ENCODE measurements at regions not wholly inside any gene's neighbourhood (a gene's known extent, or its start where the extent isn't known, plus 50 kb on each side); places are given as distances from the start of the nearest gene placed in this dataset.
"Not testable (repeated sequence)": the region's sequence is repeated elsewhere in the genome, so short reads cannot be mapped to it uniquely, and the experiment has no call there.

DNA sequence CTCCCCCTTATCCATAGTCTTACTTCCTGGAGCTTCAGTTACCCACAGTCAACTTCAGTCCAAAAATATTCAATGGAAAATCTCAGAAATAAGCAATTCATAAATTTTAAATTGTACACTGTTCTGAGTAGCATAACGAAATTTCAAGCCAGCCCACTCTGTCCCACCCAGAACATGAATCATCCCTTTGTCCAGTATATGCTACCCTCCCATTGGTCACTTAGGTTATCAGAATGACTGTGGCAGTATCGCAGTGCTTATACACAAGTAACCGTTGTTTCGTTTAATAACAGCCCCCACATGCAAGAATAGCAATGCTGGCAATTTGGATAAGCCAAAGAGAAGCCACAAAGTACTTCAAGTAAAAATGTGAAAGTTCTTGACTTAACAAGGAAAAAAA is 325.3 kb upstream of the ADAMTS9 start:
- DNase-seq (ENCODE audit: extremely low spot score, unreplicated experiment), result no peak
- H3K4me1 Mint-ChIP-seq (ENCODE audit: unreplicated experiment), result no peaks in the 10 kb centered on the region
- no peak overlapping the region for H3K4me3 Mint-ChIP-seq (ENCODE audit: unreplicated experiment)
- H3K27me3 Mint-ChIP-seq (ENCODE audit: unreplicated experiment), result no peaks in the 10 kb centered on the region
- H3K9me3 Mint-ChIP-seq (ENCODE audit: unreplicated experiment), result peaks cover 5% of the 10 kb centered on the region
- no peak for TF ChIP-seq CTCF (IDR thresholded peaks at IDR 0.05)
- no peak overlapping the region for H3K27ac Mint-ChIP-seq (ENCODE audit: unreplicated experiment)
- no peaks in the 10 kb centered on the region for H3K36me3 Mint-ChIP-seq (ENCODE audit: unreplicated experiment)

GRCh38 chr3:65006300-65006739 is 318.5 kb upstream of the ADAMTS9 start:
- H3K27ac Mint-ChIP-seq (ENCODE audit: unreplicated experiment), result peak overlapping the region; percentile 21
- peaks cover 22% of the 10 kb centered on the region for H3K4me1 Mint-ChIP-seq (ENCODE audit: unreplicated experiment)
- DNase-seq (ENCODE audit: extremely low spot score, unreplicated experiment), result no peak
- H3K27me3 Mint-ChIP-seq (ENCODE audit: unreplicated experiment), result no peaks in the 10 kb centered on the region
- H3K4me3 Mint-ChIP-seq (ENCODE audit: unreplicated experiment), result no peak overlapping the region
- no peaks in the 10 kb centered on the region for H3K36me3 Mint-ChIP-seq (ENCODE audit: unreplicated experiment)
- H3K9me3 Mint-ChIP-seq (ENCODE audit: unreplicated experiment), result no peaks in the 10 kb centered on the region
- no peak for TF ChIP-seq CTCF (IDR thresholded peaks at IDR 0.05)

- Mint-ChIP-seq H3K27me3 (ENCODE audit: unreplicated experiment) (no peaks in the 10 kb centered on the region), H3K27ac (ENCODE audit: unreplicated experiment) (no peak overlapping the region), H3K4me1 (ENCODE audit: unreplicated experiment) (peaks cover 22% of the 10 kb centered on the region), H3K36me3 (ENCODE audit: unreplicated experiment) (no peaks in the 10 kb centered on the region), H3K4me3 (ENCODE audit: unreplicated experiment) (no peak overlapping the region), H3K9me3 (ENCODE audit: unreplicated experiment) (no peaks in the 10 kb centered on the region)
- no peak for TF ChIP-seq CTCF (IDR thresholded peaks at IDR 0.05)
- no peak for DNase-seq (ENCODE audit: extremely low spot score, unreplicated experiment)
These were observed 317.7 kb upstream of the ADAMTS9 start for GRCh38 chr3:65005486-65005885.

DNA sequence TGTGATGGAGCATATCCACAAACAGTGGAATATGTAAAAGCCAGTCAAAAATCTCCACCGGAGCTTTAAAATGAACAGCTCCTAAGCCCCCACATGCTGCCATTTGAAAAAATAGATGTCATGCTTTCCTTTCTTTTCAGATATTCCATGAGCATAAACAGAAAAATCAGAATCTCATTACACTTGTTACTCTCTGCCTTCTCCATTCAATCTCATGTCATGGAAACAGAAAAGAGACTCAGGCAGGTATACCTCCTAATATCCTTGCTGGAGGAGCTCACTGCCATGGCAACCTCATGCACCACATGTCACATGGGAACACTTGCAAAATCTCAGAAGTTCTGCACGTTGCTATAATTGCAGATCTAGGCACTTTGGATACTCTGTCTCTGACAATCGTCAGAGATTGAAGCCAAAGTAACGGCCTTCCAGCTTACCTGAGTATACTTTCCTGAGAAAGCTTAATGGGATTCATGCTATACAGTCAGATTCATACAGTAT is 317.0 kb upstream of the ADAMTS9 start:
- Mint-ChIP-seq H3K4me3 (ENCODE audit: unreplicated experiment) (no peak overlapping the region), H3K36me3 (ENCODE audit: unreplicated experiment) (no peaks in the 10 kb centered on the region), H3K27ac (ENCODE audit: unreplicated experiment) (no peak overlapping the region), H3K9me3 (ENCODE audit: unreplicated experiment) (no peaks in the 10 kb centered on the region), H3K4me1 (ENCODE audit: unreplicated experiment) (peaks cover 22% of the 10 kb centered on the region), H3K27me3 (ENCODE audit: unreplicated experiment) (no peaks in the 10 kb centered on the region)
- no peak for DNase-seq (ENCODE audit: extremely low spot score, unreplicated experiment)
- no peak for TF ChIP-seq CTCF (IDR thresholded peaks at IDR 0.05)

DNA sequence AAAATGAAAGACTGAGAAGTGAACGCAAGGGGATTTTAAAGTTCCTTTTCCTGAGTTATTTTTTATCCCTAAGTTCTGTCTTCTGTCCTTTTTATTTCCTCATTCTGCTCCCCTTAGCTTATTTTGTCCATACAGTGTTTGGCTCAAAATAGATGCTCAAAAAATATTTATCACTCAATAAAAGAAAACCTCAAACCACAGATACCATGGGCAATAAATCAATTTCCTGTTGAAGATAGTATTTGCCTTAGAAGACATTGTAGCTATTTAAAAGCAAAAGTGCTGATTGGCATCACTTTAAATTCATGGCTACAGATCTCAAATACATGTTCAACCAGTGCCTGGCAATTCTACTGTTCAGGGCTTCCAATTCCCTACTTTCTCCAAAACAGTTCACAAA is 316.5 kb upstream of the ADAMTS9 start:
- H3K36me3 Mint-ChIP-seq (ENCODE audit: unreplicated experiment), result no peaks in the 10 kb centered on the region
- no peaks in the 10 kb centered on the region for H3K9me3 Mint-ChIP-seq (ENCODE audit: unreplicated experiment)
- DNase-seq (ENCODE audit: extremely low spot score, unreplicated experiment), result no peak
- no peak for TF ChIP-seq CTCF (IDR thresholded peaks at IDR 0.05)
- H3K4me1 Mint-ChIP-seq (ENCODE audit: unreplicated experiment), result peaks cover 22% of the 10 kb centered on the region
- no peak overlapping the region for H3K27ac Mint-ChIP-seq (ENCODE audit: unreplicated experiment)
- no peaks in the 10 kb centered on the region for H3K27me3 Mint-ChIP-seq (ENCODE audit: unreplicated experiment)
- H3K4me3 Mint-ChIP-seq (ENCODE audit: unreplicated experiment), result no peak overlapping the region

GRCh38 chr3:65001119-65001518 is 313.3 kb upstream of the ADAMTS9 start:
- not testable (repeated sequence) for H3K9me3 Mint-ChIP-seq (ENCODE audit: unreplicated experiment); DNase-seq (ENCODE audit: extremely low spot score, unreplicated experiment); H3K27ac Mint-ChIP-seq (ENCODE audit: unreplicated experiment); H3K27me3 Mint-ChIP-seq (ENCODE audit: unreplicated experiment); H3K36me3 Mint-ChIP-seq (ENCODE audit: unreplicated experiment); H3K4me3 Mint-ChIP-seq (ENCODE audit: unreplicated experiment)
- peaks cover 12% of the 10 kb centered on the region for H3K4me1 Mint-ChIP-seq (ENCODE audit: unreplicated experiment)

All from osteocyte (in vitro differentiated cells).